Left colon (tissue), 2 donors: ENCODE measurements at regions not wholly inside any gene's neighbourhood (a gene's known extent, or its start where the extent isn't known, plus 50 kb on each side); places are given as distances from the start of the nearest gene placed in this dataset.

ENCODE experiments used
- ATAC-seq: fragments of 200-7000 bp; cut with Tn5 transposase; one replicate; pipeline ENCODE4 v1.9.1; 2020; ENCODE audit warnings: mild to moderate bottlenecking, moderate library complexity
- DNase-seq, 2 donors: peaks; one replicate each; pipeline ENCODE4 v3.0.0-alpha.2; 2020
- intact Hi-C, 2 donors: fragments of 100-400 bp; cut with DNase I in 1 of 2; cut with micrococcal nuclease in 1 of 2; formaldehyde crosslinking; loops; one replicate each; pipeline versions ENCODE4 v1.11.2 to v1.14.0; 2022; cut with DNase I, micrococcal nuclease
- donor health status: DM: no; HTN: no; CAD: no.
- donor health status: DM: yes; HTN: yes; CAD: no.

DNA sequence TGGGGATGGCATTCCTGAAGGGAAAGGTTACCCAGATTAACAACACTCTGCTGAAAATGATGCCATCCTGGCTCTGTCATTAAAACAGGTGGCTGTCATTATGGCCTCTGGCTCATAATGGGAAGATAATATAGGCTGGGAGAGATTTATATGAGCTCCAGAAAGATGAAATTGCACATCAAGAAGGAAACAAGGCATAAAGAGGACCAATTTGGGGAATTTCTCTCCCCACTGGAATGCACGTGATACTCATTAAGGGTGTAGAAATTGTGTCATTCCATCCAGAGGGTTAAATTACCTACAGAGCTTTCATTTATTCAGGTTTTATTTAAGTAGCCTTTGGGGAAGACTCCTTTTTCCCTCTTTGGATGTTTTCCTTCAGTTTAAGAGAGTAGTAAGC is 71.6 kb upstream of the CELF2 start:
- no peak for DNase-seq
- intact Hi-C loops: no loop called here
- no peak for ATAC-seq

DNA sequence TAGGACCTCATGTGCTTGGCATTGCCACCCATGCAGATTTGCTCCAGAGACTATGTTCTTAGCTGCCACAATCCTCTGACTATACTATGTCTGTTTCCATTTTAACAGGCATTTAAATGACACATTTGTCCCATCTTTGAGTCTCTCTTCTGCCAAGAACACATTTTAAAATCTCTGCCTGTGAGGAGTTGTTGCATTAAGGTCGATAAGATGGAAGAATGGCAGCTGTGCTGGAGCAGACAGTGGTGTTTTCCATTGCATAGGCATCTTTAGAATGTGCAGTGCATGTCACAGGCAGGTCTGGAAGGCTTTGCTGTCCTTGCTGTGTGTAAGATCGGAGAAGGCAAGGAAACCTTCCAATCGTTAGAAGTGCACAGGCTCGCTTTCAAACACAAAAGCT is 70.9 kb upstream of the CELF2 start:
- no peak for DNase-seq
- intact Hi-C loops: no loop called here
- no peak for ATAC-seq

DNA sequence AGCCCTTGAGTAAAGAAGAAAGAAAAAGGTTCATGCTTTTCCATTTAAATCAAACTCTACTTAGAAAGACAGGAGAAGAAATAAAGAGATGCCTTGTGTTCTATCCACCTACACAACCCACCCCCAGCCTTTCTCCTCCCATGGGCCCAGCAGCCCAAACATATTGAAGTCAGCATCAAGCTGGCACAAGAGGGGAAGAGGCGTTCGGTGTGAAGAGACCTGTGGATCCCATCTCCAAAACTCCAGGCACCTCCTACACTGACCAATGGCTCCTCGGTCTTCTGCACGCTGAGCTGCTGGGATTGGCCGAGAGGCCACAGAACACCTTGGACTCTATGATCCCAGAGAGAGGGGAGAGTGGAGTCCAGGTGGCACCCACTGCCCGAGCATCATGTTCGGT is 66.0 kb upstream of the CELF2 start:
- DNase-seq: no peak
- no peak for ATAC-seq
- intact Hi-C loops: no loop called here

DNA sequence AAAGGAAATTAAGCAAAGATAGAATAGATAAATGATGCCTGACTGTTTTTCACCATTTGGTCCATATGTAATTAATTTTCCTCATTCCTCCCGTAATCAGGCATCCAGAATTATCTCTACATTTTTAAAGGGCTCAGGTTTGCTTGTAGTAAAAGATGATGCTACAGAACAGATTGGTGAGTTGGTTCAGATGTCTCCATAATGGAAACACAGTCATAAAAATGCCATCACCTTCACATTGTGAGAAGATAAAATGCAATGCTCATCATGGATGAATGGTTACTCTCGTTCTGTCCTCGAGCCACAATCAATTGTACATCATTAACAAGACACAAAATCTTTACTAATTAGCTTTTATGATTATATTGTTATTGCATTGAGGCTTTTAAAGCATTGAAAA is 64.9 kb upstream of the CELF2 start:
- intact Hi-C loops: no loop called here
- DNase-seq (no peak), ATAC-seq (no peak)

DNA sequence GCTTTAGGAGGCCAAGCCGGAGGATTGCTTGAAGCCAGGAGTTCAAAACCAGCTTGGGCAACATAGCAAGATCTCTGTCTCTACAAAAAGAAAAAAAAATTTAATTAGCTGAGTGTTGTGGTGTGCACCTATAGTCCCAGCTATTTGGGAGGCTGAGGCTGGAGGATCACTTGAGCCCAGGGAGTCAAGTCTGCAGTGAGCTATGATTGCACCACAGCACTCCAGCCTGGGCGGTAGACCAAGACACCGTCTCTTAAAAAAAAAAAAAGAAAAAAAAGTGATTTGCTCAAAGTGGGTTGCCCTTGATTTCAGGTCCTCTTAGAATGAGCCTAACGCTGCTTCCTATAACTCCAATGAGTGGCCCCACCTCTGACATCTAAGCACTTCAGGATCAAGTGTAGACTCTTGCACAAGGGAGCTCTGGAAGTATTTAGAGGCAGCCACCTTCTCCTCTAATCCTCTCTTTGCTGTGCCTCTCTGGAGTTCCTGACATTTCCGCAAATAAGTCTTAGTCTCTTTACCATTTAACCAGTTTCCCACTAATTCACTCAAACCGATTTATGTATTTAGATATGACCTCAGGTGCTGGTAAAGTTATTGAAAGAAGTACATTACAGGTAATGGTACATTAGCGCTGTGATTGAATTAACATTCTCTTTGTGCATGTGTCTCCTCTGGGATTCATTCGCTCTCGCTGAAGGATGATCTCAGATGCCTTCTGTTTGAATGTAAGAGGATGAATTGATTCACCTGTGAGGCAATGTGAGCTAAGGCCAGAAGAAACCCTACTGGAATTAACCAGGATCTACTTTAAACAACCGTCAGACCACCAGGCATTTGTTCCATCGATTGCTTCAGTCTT is 60.8 kb upstream of the CELF2 start:
- ATAC-seq (no peak), DNase-seq (no peak)
- intact Hi-C loops: no loop called here

DNA sequence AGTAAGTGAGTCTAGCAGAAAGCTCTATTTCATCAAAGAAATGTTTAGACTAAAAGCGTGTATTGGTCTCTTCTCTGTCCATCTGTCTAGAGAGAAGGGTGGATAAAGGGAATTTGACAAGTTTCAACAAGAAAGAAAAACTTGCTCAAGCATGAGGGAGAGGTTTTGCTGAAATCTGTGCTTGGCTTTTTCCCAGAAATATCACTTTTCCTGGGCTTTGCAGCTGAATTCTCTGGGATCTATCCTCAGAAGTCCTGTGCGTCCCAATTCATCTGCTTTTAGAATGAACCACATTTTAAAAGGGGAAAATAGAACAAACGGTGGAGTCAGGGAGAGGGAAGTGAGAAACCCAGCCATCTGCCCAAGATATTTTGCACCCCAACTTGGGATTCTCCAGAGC is 59.6 kb upstream of the CELF2 start:
- intact Hi-C loops: no loop called here
- DNase-seq (no peak), ATAC-seq (no peak)

DNA sequence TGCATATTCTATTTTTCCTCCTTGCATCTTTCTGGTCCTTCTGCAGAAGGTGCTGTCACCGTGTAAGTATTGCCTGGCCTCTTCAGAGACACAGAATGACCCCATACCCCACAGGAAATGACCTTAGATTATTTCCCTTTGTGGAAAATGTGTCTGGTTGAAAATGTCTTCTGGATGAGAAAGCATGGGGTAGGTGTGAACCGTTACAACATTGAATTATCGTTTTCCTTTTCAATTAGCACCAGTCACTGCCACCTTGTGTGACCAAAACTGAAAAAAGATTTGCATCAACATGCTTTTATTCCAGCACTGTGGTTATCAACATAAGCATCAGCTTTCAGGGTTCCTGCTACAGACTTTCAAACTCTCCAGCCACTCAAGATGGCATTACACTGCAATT is 58.0 kb upstream of the CELF2 start:
- DNase-seq (no peak), ATAC-seq (no peak)
- intact Hi-C loops: no loop called here

DNA sequence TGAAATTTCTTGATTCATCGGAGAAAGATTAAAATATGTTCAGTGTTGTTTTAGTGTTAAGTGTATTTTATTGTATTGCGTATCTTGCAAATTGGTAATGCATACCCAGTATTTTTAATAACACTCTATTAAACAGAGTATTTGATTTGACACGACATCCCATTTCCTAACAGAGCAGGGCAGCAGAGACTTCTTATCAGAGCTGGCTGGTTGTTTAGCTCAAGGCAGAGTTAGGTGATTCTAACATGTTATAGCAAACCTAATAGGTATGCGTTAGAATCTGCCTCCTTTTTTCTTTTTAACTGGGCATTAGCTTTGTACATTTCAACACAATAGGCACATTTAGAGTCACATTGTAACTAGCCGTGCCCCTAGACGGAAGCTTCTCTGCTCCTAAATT is 57.1 kb upstream of the CELF2 start:
- ATAC-seq (no peak), DNase-seq (no peak)
- intact Hi-C loops: no loop called here

DNA sequence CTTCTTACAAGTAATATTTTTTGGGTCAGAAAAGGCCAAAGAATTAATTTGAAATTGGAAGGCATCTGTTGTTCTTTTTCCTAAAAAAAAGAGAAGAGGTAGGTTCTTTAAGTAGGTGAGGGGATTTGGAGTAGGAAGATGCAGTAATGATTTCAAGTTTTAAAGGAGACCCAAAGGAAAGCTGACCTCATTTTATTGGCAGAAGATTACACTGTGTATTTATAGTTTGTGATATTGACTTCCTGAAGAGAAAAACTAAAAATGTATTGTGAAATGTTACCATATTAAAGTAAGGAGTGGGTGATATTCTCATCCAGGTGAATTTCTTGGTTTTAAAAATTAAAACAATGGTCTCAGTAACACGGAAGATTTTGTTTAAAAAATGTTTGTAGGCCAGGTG is 56.6 kb upstream of the CELF2 start:
- DNase-seq: no peak
- no peak for ATAC-seq
- intact Hi-C loops: no loop called here

DNA sequence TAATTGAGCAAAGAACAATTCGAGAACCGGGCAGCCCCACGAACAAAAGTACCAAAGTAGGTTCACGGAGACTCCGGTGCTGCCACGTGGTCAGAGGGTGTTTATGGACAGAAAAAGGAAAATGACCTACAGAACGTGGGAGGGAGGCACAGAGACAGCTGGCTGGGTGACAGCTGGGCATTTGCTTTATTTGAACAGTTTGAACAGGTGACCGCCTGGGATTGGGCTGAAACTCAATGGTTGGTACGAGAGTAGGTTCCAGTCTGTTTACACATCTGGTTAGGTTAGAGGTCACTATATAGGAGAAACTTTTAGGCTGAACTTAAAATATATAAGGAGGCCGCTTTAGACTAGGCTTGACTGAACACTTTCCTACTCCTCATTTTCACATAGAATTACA is 50.6 kb upstream of the CELF2 start:
- intact Hi-C loops: no loop called here
- no peak for ATAC-seq
- no peak for DNase-seq

DNA sequence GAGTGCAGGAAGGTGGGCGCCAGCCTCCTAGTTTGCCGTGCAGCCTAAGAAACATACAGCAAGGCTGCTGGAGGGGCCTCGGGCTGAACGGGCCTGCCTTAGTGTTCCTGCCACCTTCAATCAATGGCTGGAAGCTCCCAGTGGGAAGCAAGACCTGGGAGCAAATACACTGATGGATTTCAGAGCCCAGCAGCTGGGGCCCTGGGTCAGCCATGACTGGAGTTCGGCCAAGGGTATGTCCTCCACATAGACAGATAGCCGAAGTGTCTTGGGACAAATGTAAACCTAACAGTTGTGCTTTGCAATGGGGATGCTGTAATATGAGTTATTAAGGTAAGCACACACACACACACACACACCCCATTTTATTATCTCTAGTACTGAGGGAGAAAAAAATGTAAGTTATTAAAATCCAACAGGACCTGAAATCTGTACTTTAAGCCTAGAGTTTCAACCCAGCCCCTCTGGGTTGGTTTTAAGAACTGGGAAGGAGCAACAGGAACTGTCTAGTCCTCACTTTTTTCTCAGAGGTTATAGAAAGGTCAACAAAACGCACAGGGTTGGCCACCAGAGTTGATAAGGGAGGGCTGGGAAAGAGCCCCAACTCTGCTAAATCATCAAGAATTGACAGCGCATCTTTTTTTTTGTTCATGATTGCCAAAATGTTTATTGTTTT is 50.0 kb upstream of the CELF2 start:
- DNase-seq (no peak), ATAC-seq (no peak)
- intact Hi-C loops: no loop called here
